Kidney (tissue), 13 donors: ENCODE measurements at regions not wholly inside any gene's neighbourhood (a gene's known extent, or its start where the extent isn't known, plus 50 kb on each side); places are given as distances from the start of the nearest gene placed in this dataset.
A peak's percentile ranks its signal among the peaks of the same experiment; 100 is the strongest.

Experiments
- DNase-seq, 5 donors: peaks; one replicate each; pipeline ENCODE4 v3.0.0-alpha.2; 2013 to 2020
- FAIRE-seq: peaks from 2 replicates; lab custom pipeline; 2012; peaks lifted over from hg19 to GRCh38; lab: Jason Lieb, UNC
- H3K27ac ChIP-seq, 2 donors: one replicate each; pipeline ENCODE4 v1.7.0; 2013; ENCODE audit warnings: low read depth in 2 of 2, low read length in 2 of 2, inconsistent platforms in 1 of 2
- H3K27me3 ChIP-seq: one replicate; pipeline ENCODE4 v1.7.1; 2013; ENCODE audit warnings: low read length, inconsistent platforms; ENCODE audit not compliant: control insufficient read depth, insufficient read depth
- H3K36me3 ChIP-seq, 3 donors: one replicate each; pipeline versions ENCODE4 v1.7.0 to v1.7.1; 2013; ENCODE audit warnings: low read length in 3 of 3, control low read depth in 1 of 3, inconsistent platforms in 1 of 3; ENCODE audit not compliant: insufficient read depth in 3 of 3, control insufficient read depth in 2 of 3
- H3K4me1 ChIP-seq, 3 donors: one replicate each; pipeline versions ENCODE4 v1.7.0 to v1.7.1; 2013; ENCODE audit warnings: low read length in 3 of 3, inconsistent platforms in 1 of 3, low read depth in 1 of 3; ENCODE audit not compliant: control insufficient read depth in 2 of 3, insufficient read depth in 2 of 3
- H3K4me3 ChIP-seq, 3 donors: one replicate each; pipeline versions ENCODE4 v1.7.0 to v1.8.1; 2013; ENCODE audit warnings: low read length in 3 of 3, control low read depth in 1 of 3, inconsistent platforms in 1 of 3
- H3K9ac ChIP-seq, 3 donors: one replicate each; pipeline versions ENCODE4 v1.7.0 to v1.7.1; 2013; ENCODE audit warnings: low read length in 3 of 3, control low read depth in 1 of 3, inconsistent platforms in 1 of 3
- H3K9me3 ChIP-seq, 3 donors: one replicate each; pipeline versions ENCODE4 v1.7.0 to v1.7.1; 2013; ENCODE audit warnings: low read length in 3 of 3, control low read depth in 1 of 3, inconsistent platforms in 1 of 3; ENCODE audit not compliant: control insufficient read depth in 2 of 3, insufficient read depth in 1 of 3
- CTCF ChIP-seq: IDR thresholded peaks from 3 replicates; pipeline ENCODE4 v1.5.1; 2012; ENCODE audit warnings: mild to moderate bottlenecking, moderate library complexity, borderline replicate concordance; ENCODE audit not compliant: insufficient read depth; ENCODE audit errors: extremely low read depth
- intact Hi-C: fragments of 100-400 bp; cut with DNase I; formaldehyde crosslinking; loops from one replicate; pipeline ENCODE4 v1.11.1; 2022
- donor health status: control.
- donor health status: control.
- donor health status: control.
- donor health status: control.
- donor health status: control.
- donor health status: DM: yes; HTN: yes; CAD: no.
- donor health status: Normal renal cell carcinoma (clear cell type).

GRCh38 chr9:28289746-28290145 is 716.5 kb upstream of the C9orf72 start:
- H3K27me3 ChIP-seq, result no peaks in the 10 kb centered on the region
- no peak for TF ChIP-seq CTCF
- no peaks in the 10 kb centered on the region for H3K36me3 ChIP-seq
- H3K9me3 ChIP-seq, result no peaks in the 10 kb centered on the region
- no peak for FAIRE-seq
- peaks cover 0 to 3% (median 0%) of the 10 kb centered on the region in 3 donors for H3K4me1 ChIP-seq
- DNase-seq, result peak in 4 of 5 donors; percentile 35 to 80 (median 48)
- H3K27ac ChIP-seq, result no peak overlapping the region
- intact Hi-C loops, result no loop called here
- H3K9ac ChIP-seq, result no peak overlapping the region
- no peak overlapping the region for H3K4me3 ChIP-seq

- intact Hi-C loops, result no loop called here
- Histone ChIP-seq H3K4me1 (no peaks in the 10 kb centered on the region), H3K9ac (no peak overlapping the region), H3K9me3 (no peaks in the 10 kb centered on the region), H3K27me3 (no peaks in the 10 kb centered on the region), H3K4me3 (no peak overlapping the region), H3K27ac (no peak overlapping the region), H3K36me3 (no peaks in the 10 kb centered on the region)
- FAIRE-seq (no peak), DNase-seq (no peak)
- no peak for TF ChIP-seq CTCF
These were observed 720.2 kb upstream of the C9orf72 start for GRCh38 chr9:28293369-28294090.

GRCh38 chr9:28301281-28301680 is 728.0 kb upstream of the C9orf72 start:
- Histone ChIP-seq H3K27me3 (no peaks in the 10 kb centered on the region), H3K4me3 (no peak overlapping the region), H3K9ac (no peak overlapping the region), H3K4me1 (no peaks in the 10 kb centered on the region), H3K36me3 (no peaks in the 10 kb centered on the region), H3K9me3 (peaks cover 0 to 5% (median 0%) of the 10 kb centered on the region in 3 donors), H3K27ac (no peak overlapping the region)
- no peak for DNase-seq
- no peak for TF ChIP-seq CTCF
- intact Hi-C loops, result no loop called here
- FAIRE-seq, result no peak
